ENCODE measurements at regions not wholly inside any gene's neighbourhood (a gene's known extent, or its start where the extent isn't known, plus 50 kb on each side); places are given as distances from the start of the nearest gene placed in this dataset.
A peak's percentile ranks its signal among the peaks of the same experiment; 100 is the strongest.

DNA sequence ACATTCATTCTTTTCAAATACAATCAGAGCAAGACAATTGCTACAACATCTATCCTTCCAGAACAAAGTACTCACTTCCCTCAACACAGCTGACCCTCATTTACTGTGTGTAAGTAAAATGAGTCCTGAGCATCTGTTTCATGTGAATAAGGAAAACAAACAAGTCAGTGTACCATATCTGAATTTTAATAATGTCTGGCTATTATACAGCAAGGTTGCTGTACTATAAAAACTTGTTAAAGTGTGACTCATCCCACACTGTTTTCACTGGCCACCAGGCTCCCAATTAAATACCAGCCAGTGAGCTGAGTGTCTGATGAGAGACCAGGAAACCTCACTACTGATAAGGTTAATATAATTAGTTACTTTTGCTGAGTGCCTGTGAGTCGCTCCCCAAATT lies 339.8 kb downstream of the AGTPBP1 start (continued):
- TF ChIP-seq ZNF76 (tag by site-specific recombination; IDR thresholded peaks at IDR 0.05; ENCODE audit: borderline replicate concordance, low read depth) (no peak), TCF7L2 (IDR thresholded peaks at IDR 0.05; ENCODE audit: borderline replicate concordance, low read depth, low read length) (no peak), ZNF600 (tag by site-specific recombination; IDR thresholded peaks at IDR 0.05) (peak; percentile 86), ZNF707 (tag by site-specific recombination; IDR thresholded peaks at IDR 0.05) (no peak), ZSCAN23 (tag by site-specific recombination; IDR thresholded peaks at IDR 0.05) (0 out of 2 replicates have a peak, but pooled peaks have one; percentile 81), ZNF521 (tag by site-specific recombination; IDR thresholded peaks at IDR 0.05) (no peak), SALL2 (tag by site-specific recombination; IDR thresholded peaks at IDR 0.05; ENCODE audit: borderline replicate concordance) (no peak), GLI2 (tag by site-specific recombination; IDR thresholded peaks at IDR 0.05; ENCODE audit: borderline replicate concordance, low read depth) (peak; percentile 84), ZNF416 (tag by site-specific recombination; IDR thresholded peaks at IDR 0.05) (no peak), ZNF19 (tag by site-specific recombination; IDR thresholded peaks at IDR 0.05; ENCODE audit: low read depth) (peak; percentile 30; the same call in 1 of the 2 replicates), ZNF664 (tag by site-specific recombination; IDR thresholded peaks at IDR 0.05) (no peak), ZNF433 (tag by site-specific recombination; IDR thresholded peaks at IDR 0.05; ENCODE audit: low read depth) (no peak), ZNF239 (tag by site-specific recombination; IDR thresholded peaks at IDR 0.05) (0 out of 2 replicates have a peak, but pooled peaks have one; percentile 45), ZNF311 (tag by site-specific recombination; IDR thresholded peaks at IDR 0.05; ENCODE audit: borderline replicate concordance) (no peak), ZNF221 (tag by site-specific recombination; IDR thresholded peaks at IDR 0.05; ENCODE audit: borderline replicate concordance) (no peak), ZNF48 (tag by site-specific recombination; IDR thresholded peaks at IDR 0.05) (no peak), ZNF146 (tag by site-specific recombination; IDR thresholded peaks at IDR 0.05) (peak; percentile 11; the same call in 1 of the 2 replicates), REPIN1 (tag by site-specific recombination; IDR thresholded peaks at IDR 0.05; ENCODE audit: low read depth) (no peak), RBAK (tag by site-specific recombination; IDR thresholded peaks at IDR 0.05) (no peak), ZSCAN30 (tag by site-specific recombination; IDR thresholded peaks at IDR 0.05) (0 out of 2 replicates have a peak, but pooled peaks have one; percentile 30), ZNF777 (tag by site-specific recombination; IDR thresholded peaks at IDR 0.05; ENCODE audit: borderline replicate concordance) (no peak), FEZF1 (tag by site-specific recombination; IDR thresholded peaks at IDR 0.05) (peak; percentile 97), KLF9 (tag by site-specific recombination; IDR thresholded peaks at IDR 0.05; ENCODE audit: low read depth) (no peak)
- TF ChIP-seq, protein P1, sequence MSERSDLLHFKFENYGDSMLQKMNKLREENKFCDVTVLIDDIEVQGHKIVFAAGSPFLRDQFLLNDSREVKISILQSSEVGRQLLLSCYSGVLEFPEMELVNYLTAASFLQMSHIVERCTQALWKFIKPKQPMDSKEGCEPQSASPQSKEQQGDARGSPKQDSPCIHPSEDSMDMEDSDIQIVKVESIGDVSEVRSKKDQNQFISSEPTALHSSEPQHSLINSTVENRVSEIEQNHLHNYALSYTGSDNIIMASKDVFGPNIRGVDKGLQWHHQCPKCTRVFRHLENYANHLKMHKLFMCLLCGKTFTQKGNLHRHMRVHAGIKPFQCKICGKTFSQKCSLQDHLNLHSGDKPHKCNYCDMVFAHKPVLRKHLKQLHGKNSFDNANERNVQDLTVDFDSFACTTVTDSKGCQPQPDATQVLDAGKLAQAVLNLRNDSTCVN (tag by site-specific recombination; optimal IDR thresholded peaks at IDR 0.05): no peak
- TF ChIP-seq, protein P2, sequence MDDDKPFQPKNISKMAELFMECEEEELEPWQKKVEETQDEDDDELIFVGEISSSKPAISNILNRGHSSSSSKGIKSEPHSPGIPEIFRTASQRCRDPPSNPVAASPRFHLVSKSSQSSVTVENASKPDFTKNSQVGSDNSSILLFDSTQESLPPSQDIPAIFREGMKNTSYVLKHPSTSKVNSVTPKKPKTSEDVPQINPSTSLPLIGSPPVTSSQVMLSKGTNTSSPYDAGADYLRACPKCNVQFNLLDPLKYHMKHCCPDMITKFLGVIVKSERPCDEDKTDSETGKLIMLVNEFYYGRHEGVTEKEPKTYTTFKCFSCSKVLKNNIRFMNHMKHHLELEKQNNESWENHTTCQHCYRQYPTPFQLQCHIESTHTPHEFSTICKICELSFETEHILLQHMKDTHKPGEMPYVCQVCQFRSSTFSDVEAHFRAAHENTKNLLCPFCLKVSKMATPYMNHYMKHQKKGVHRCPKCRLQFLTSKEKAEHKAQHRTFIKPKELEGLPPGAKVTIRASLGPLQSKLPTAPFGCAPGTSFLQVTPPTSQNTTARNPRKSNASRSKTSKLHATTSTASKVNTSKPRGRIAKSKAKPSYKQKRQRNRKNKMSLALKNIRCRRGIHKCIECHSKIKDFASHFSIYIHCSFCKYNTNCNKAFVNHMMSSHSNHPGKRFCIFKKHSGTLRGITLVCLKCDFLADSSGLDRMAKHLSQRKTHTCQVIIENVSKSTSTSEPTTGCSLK (tag by site-specific recombination; IDR thresholded peaks at IDR 0.05): no peak
- TF ChIP-seq, protein P3, sequence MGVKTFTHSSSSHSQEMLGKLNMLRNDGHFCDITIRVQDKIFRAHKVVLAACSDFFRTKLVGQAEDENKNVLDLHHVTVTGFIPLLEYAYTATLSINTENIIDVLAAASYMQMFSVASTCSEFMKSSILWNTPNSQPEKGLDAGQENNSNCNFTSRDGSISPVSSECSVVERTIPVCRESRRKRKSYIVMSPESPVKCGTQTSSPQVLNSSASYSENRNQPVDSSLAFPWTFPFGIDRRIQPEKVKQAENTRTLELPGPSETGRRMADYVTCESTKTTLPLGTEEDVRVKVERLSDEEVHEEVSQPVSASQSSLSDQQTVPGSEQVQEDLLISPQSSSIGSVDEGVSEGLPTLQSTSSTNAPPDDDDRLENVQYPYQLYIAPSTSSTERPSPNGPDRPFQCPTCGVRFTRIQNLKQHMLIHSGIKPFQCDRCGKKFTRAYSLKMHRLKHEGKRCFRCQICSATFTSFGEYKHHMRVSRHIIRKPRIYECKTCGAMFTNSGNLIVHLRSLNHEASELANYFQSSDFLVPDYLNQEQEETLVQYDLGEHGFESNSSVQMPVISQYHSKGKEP (tag by site-specific recombination; IDR thresholded peaks at IDR 0.05): peak; percentile 66
- TF ChIP-seq, protein P4, sequence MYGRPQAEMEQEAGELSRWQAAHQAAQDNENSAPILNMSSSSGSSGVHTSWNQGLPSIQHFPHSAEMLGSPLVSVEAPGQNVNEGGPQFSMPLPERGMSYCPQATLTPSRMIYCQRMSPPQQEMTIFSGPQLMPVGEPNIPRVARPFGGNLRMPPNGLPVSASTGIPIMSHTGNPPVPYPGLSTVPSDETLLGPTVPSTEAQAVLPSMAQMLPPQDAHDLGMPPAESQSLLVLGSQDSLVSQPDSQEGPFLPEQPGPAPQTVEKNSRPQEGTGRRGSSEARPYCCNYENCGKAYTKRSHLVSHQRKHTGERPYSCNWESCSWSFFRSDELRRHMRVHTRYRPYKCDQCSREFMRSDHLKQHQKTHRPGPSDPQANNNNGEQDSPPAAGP (tag by site-specific recombination; IDR thresholded peaks at IDR 0.05): no peak
- TF ChIP-seq, protein P5, sequence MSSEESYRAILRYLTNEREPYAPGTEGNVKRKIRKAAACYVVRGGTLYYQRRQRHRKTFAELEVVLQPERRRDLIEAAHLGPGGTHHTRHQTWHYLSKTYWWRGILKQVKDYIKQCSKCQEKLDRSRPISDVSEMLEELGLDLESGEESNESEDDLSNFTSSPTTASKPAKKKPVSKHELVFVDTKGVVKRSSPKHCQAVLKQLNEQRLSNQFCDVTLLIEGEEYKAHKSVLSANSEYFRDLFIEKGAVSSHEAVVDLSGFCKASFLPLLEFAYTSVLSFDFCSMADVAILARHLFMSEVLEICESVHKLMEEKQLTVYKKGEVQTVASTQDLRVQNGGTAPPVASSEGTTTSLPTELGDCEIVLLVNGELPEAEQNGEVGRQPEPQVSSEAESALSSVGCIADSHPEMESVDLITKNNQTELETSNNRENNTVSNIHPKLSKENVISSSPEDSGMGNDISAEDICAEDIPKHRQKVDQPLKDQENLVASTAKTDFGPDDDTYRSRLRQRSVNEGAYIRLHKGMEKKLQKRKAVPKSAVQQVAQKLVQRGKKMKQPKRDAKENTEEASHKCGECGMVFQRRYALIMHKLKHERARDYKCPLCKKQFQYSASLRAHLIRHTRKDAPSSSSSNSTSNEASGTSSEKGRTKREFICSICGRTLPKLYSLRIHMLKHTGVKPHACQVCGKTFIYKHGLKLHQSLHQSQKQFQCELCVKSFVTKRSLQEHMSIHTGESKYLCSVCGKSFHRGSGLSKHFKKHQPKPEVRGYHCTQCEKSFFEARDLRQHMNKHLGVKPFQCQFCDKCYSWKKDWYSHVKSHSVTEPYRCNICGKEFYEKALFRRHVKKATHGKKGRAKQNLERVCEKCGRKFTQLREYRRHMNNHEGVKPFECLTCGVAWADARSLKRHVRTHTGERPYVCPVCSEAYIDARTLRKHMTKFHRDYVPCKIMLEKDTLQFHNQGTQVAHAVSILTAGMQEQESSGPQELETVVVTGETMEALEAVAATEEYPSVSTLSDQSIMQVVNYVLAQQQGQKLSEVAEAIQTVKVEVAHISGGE (tag by site-specific recombination; conservative IDR thresholded peaks at IDR 0.05; ENCODE audit: low read depth): no peak; the same call in 1 of the 2 replicates
- TF ChIP-seq, protein P6, sequence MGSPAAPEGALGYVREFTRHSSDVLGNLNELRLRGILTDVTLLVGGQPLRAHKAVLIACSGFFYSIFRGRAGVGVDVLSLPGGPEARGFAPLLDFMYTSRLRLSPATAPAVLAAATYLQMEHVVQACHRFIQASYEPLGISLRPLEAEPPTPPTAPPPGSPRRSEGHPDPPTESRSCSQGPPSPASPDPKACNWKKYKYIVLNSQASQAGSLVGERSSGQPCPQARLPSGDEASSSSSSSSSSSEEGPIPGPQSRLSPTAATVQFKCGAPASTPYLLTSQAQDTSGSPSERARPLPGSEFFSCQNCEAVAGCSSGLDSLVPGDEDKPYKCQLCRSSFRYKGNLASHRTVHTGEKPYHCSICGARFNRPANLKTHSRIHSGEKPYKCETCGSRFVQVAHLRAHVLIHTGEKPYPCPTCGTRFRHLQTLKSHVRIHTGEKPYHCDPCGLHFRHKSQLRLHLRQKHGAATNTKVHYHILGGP (tag by site-specific recombination; IDR thresholded peaks at IDR 0.05): no peak
